GM10266 (cell line): ENCODE measurements at regions not wholly inside any gene's neighbourhood (a gene's known extent, or its start where the extent isn't known, plus 50 kb on each side); places are given as distances from the start of the nearest gene placed in this dataset.

Experiments
- DNase-seq: peaks from one replicate; pipeline ENCODE4 v3.0.0; 2012; ENCODE audit errors: extremely low spot score
- TF ChIP-seq, protein P1 (sequence below): IDR thresholded peaks from 2 replicates; pipeline ENCODE4 v1.5.1; 2012; ENCODE audit warnings: mild to moderate bottlenecking, low read depth; ENCODE audit not compliant: control insufficient read depth, insufficient read depth; ENCODE audit errors: missing control alignments

- TF ChIP-seq, protein P1, sequence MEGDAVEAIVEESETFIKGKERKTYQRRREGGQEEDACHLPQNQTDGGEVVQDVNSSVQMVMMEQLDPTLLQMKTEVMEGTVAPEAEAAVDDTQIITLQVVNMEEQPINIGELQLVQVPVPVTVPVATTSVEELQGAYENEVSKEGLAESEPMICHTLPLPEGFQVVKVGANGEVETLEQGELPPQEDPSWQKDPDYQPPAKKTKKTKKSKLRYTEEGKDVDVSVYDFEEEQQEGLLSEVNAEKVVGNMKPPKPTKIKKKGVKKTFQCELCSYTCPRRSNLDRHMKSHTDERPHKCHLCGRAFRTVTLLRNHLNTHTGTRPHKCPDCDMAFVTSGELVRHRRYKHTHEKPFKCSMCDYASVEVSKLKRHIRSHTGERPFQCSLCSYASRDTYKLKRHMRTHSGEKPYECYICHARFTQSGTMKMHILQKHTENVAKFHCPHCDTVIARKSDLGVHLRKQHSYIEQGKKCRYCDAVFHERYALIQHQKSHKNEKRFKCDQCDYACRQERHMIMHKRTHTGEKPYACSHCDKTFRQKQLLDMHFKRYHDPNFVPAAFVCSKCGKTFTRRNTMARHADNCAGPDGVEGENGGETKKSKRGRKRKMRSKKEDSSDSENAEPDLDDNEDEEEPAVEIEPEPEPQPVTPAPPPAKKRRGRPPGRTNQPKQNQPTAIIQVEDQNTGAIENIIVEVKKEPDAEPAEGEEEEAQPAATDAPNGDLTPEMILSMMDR: no peak
- DNase-seq: no peak
Measured at GRCh38 chrX:77293331-77293995, 153.7 kb upstream of the FGF16 start.

DNA sequence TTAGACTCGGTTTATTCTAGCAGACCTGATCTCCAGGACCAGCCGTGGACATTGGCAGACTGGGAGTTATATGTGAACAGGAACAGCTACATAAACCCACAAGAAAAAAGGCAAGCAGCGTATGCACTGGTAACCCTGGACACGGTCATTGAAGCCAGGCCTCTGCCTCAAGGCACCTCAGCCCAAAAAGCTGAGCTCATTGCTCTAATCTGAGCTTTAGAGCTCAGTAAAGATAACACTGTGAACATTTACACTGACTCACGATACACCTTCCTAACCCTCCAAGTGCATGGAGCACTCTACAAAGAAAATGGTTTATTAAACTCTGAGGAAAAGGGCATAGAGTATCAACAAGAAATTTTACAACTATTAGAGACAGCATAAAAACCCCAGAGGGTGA is 148.9 kb upstream of the FGF16 start:
- no peak for DNase-seq
- TF ChIP-seq, protein P1: no peak

DNA sequence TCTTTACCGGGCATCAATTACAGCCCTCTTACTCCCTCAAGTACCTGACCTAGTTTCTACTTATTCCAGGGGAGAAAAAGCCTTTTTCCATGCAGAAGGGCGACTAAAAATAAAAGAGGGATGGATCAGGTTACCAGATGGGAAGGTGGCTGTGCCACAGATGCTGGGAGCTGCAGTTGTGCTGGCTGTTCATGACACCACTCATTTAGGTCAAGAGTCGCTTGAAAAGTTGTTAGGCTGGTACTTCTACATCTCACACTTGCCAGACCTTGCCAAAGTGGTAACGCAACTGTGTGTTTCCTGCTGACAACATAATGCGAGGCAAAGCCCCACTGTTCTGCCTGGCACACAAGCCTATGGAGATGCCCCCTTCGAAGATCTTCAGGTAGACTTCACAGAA is 148.4 kb upstream of the FGF16 start:
- DNase-seq: no peak
- TF ChIP-seq, protein P1: no peak

DNA sequence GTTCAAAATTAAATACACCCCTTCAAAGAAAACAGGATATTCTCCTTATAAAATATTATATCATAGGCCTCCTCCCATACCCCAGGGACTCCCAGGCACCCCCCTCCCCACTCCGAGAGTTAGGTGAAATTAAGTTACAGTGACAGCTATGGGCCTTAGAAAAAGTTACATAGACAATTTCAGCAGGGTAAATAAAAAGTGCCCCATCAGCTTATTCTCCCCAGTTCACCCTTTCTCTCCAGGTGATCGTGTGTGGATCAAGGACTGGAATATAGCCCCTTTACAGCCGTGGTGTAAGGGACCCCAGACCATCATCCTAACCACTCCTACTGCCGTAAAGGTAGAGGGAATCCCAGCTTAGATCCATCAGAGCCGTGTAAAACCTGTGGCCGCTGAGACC is 147.6 kb upstream of the FGF16 start:
- no peak for DNase-seq
- TF ChIP-seq, protein P1: no peak

GRCh38 chrX:77342004-77342403 is 105.2 kb upstream of the FGF16 start:
- TF ChIP-seq, protein P1: no peak
- no peak for DNase-seq

DNA sequence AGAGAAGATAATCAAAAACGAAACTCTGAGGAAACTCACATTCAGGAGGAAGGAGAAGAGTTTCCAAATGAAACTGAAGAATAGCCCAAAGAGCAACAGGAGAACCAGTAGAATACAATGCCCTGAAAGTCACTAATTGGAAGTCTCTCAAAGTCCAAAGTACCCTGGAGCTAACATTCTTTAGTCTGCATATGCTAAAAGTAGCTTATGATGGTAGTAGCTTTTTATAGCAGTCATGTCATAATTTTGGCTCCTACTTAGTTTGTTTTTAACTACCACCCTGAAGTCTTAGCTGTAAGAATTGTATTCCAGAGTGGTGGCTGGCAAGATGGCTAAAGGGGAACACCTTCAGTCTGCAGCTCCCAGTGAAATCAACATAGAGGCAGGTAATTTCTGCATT is 100.3 kb upstream of the FGF16 start:
- TF ChIP-seq, protein P1: no peak
- no peak for DNase-seq

DNA sequence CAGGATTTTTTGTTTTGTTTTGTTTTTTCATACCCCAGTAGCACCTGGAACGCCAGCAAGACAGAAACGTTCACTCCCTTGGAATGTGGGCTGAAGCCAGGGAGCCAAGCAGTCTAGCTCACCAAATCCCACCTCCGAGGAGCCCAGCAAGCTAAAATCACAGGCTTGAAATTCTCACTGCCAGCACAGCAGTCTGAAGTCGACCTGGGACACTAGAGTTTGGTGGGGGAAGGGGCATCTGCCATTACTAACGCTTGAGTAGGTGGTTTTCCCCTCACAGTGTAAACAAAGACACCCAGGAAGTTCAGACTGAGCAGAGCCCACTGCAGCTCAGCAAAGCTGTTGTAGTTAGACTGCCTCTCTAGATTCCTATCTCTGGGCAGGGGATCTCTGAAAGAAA is 99.6 kb upstream of the FGF16 start:
- DNase-seq: no peak
- TF ChIP-seq, protein P1: no peak
